Gastroesophageal sphincter (tissue), 4 donors: ENCODE measurements at regions not wholly inside any gene's neighbourhood (a gene's known extent, or its start where the extent isn't known, plus 50 kb on each side); places are given as distances from the start of the nearest gene placed in this dataset.

Experiments
- ATAC-seq: fragments of 150-250 bp; one replicate; pipeline ENCODE4 v1.9.1; 2016; ENCODE audit warnings: mild to moderate bottlenecking, moderate library complexity
- H3K27ac ChIP-seq, 4 donors: fragments of 200-600 bp; sonication (generic) in 3 of 4; 1 replicate in 3 of 4; 2 replicates in 1 of 4; pipeline ENCODE4 v1.5.1; 2016 to 2019
- H3K27me3 ChIP-seq: fragments of 200-600 bp; sonication (generic); one replicate; pipeline ENCODE4 v1.5.1; 2019
- H3K36me3 ChIP-seq, 2 donors: fragments of 200-600 bp; sonication (generic); one replicate each; pipeline ENCODE4 v1.5.1; 2019; ENCODE audit warnings: control low read depth in 1 of 2
- H3K4me1 ChIP-seq, 3 donors: fragments of 200-600 bp; sonication (generic); 1 replicate in 2 of 3; 2 replicates in 1 of 3; pipeline ENCODE4 v1.5.1; 2016 to 2019; ENCODE audit warnings: control low read depth in 2 of 3
- H3K4me3 ChIP-seq, 2 donors: fragments of 200-600 bp; sonication (generic); one replicate each; pipeline ENCODE4 v1.5.1; 2019; ENCODE audit warnings: mild to moderate bottlenecking in 1 of 2, moderate library complexity in 1 of 2
- H3K9me3 ChIP-seq, 3 donors: fragments of 200-600 bp; sonication (generic); one replicate each; pipeline ENCODE4 v1.5.1; 2017 to 2019; ENCODE audit warnings: control low read depth in 2 of 3
- CTCF ChIP-seq, 4 experiments: fragments of 200-600 bp in 2 of 4; fragments of 450-650 bp in 2 of 4; sonication (generic) in 1 of 4; IDR thresholded peaks; one replicate each; pipeline ENCODE4 v1.5.1; 2017 to 2019; ENCODE audit warnings: antibody characterized with exemption in 4 of 4, mild to moderate bottlenecking in 2 of 4, moderate library complexity in 2 of 4
- EP300 ChIP-seq: sonication (generic); formaldehyde crosslinking; IDR thresholded peaks from one replicate; pipeline ENCODE4 v1.6.1; 2017; ENCODE audit warnings: antibody characterized with exemption, mild to moderate bottlenecking
- POLR2A ChIP-seq, 2 donors: fragments of 450-650 bp; IDR thresholded peaks; one replicate each; pipeline ENCODE4 v1.6.1; 2017; ENCODE audit warnings: antibody characterized with exemption in 2 of 2, mild to moderate bottlenecking in 2 of 2, moderate library complexity in 1 of 2
- POLR2AphosphoS5 ChIP-seq: sonication (generic); formaldehyde crosslinking; IDR thresholded peaks from one replicate; pipeline ENCODE4 v1.6.1; 2017; ENCODE audit warnings: antibody characterized with exemption
- WGBS, 2 donors: methylation state at CpG; one replicate each; pipeline ENCODE4 v1.1.5; 2018; ENCODE audit warnings: low coverage in 1 of 2; 5-methylcytosine and 5-hydroxymethylcytosine counted together

GRCh38 chr10:123607386-123607785 is 58.8 kb upstream of the GPR26 start:
- no peak for ATAC-seq
- H3K36me3 ChIP-seq = no peaks in the 10 kb centered on the region
- WGBS, 2 donors = 13% methylated on average over 1 of the region's 1 CpG; no CpG with 5 or more reads in 1 of the 2 donors
- H3K27ac ChIP-seq = no peak overlapping the region
- H3K4me3 ChIP-seq = no peak overlapping the region
- H3K27me3 ChIP-seq = peaks cover 52% of the 10 kb centered on the region
- TF ChIP-seq CTCF (IDR thresholded peaks at IDR 0.05) (no peak), EP300 (no peak), POLR2AphosphoS5 (no peak)
- no peaks in the 10 kb centered on the region for H3K9me3 ChIP-seq
- H3K4me1 ChIP-seq = no peaks in the 10 kb centered on the region

DNA sequence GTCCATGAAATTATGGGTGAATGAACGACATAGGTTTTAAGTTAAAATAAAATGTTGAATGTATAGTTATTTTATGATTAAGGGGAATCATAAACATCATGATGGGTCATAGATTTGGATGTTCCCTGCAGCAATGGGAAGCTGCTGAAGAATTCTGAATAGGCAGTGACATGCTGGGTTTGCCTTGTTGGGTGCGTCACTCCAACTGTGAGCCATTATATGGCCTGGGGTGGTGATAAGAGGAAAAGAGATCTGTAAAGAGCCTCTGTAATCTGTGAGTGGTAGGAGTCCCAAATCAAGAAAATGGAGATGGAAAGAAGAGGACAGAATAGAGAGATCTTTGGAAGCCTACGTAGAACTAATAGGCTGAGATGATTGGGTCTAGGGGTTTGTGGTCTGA is 58.1 kb upstream of the GPR26 start:
- H3K27ac ChIP-seq = no peak overlapping the region
- no peaks in the 10 kb centered on the region for H3K36me3 ChIP-seq
- TF ChIP-seq POLR2A (IDR thresholded peaks at IDR 0.05) (no peak), EP300 (no peak), POLR2AphosphoS5 (no peak), CTCF (IDR thresholded peaks at IDR 0.05) (no peak)
- 33 to 52% methylated on average over 3 of the region's 3 CpGs for WGBS, 2 donors
- H3K4me3 ChIP-seq = no peak overlapping the region
- no peaks in the 10 kb centered on the region for H3K9me3 ChIP-seq
- H3K27me3 ChIP-seq = peaks cover 50% of the 10 kb centered on the region
- ATAC-seq = no peak
- H3K4me1 ChIP-seq = no peaks in the 10 kb centered on the region

- no peak overlapping the region for H3K27ac ChIP-seq
- WGBS, 2 donors = 70 to 71% methylated on average over 3 of the region's 3 CpGs
- no peak overlapping the region for H3K4me3 ChIP-seq
- H3K27me3 ChIP-seq = peaks cover 42% of the 10 kb centered on the region
- no peaks in the 10 kb centered on the region for H3K4me1 ChIP-seq
- no peak for ATAC-seq
- TF ChIP-seq POLR2AphosphoS5 = no peak
- no peak for TF ChIP-seq EP300
- TF ChIP-seq CTCF (IDR thresholded peaks at IDR 0.05) = no peak
- TF ChIP-seq POLR2A (IDR thresholded peaks at IDR 0.05) = no peak
- no peaks in the 10 kb centered on the region for H3K36me3 ChIP-seq
- H3K9me3 ChIP-seq = no peaks in the 10 kb centered on the region
Observed at GRCh38 chr10:123611243-123611642, 54.9 kb upstream of the GPR26 start.

- ATAC-seq = no peak
- no peak for TF ChIP-seq CTCF (IDR thresholded peaks at IDR 0.05)
- TF ChIP-seq EP300 = no peak
- TF ChIP-seq POLR2AphosphoS5 = no peak
- TF ChIP-seq POLR2A (IDR thresholded peaks at IDR 0.05) = no peak
- Histone ChIP-seq H3K4me3 (no peak overlapping the region), H3K4me1 (no peaks in the 10 kb centered on the region), H3K27ac (no peak overlapping the region), H3K9me3 (no peaks in the 10 kb centered on the region), H3K36me3 (no peaks in the 10 kb centered on the region), H3K27me3 (peaks cover 38% of the 10 kb centered on the region)
- WGBS, 2 donors = 60 to 80% methylated on average over 1 of the region's 3 CpGs
Observed at GRCh38 chr10:123611876-123612275, 54.3 kb upstream of the GPR26 start.

GRCh38 chr10:123613346-123613850 is 52.8 kb upstream of the GPR26 start:
- no peaks in the 10 kb centered on the region for H3K36me3 ChIP-seq
- H3K4me1 ChIP-seq = no peaks in the 10 kb centered on the region
- H3K9me3 ChIP-seq = no peaks in the 10 kb centered on the region
- H3K27me3 ChIP-seq = peaks cover 27% of the 10 kb centered on the region
- TF ChIP-seq CTCF (IDR thresholded peaks at IDR 0.05) = no peak
- no peak for TF ChIP-seq POLR2AphosphoS5
- no peak for TF ChIP-seq POLR2A (IDR thresholded peaks at IDR 0.05)
- TF ChIP-seq EP300 = no peak
- 41 to 70% methylated on average over 2 to 3 of the region's 7 CpGs for WGBS, 2 donors
- no peak overlapping the region for H3K4me3 ChIP-seq
- ATAC-seq = no peak
- H3K27ac ChIP-seq = no peak overlapping the region
